NCI-H748 (cell line): ENCODE measurements at regions not wholly inside any gene's neighbourhood (a gene's known extent, or its start where the extent isn't known, plus 50 kb on each side); places are given as distances from the start of the nearest gene placed in this dataset.
A peak's percentile ranks its signal among the peaks of the same experiment; 100 is the strongest.
"Not testable (repeated sequence)": the region's sequence is repeated elsewhere in the genome, so short reads cannot be mapped to it uniquely, and the experiment has no call there.

ENCODE experiments used
- DNase-seq: peaks from one replicate; lab custom pipeline; 2025; ENCODE audit not compliant: unreplicated experiment; lab: John Stamatoyannopoulos, UW

DNA sequence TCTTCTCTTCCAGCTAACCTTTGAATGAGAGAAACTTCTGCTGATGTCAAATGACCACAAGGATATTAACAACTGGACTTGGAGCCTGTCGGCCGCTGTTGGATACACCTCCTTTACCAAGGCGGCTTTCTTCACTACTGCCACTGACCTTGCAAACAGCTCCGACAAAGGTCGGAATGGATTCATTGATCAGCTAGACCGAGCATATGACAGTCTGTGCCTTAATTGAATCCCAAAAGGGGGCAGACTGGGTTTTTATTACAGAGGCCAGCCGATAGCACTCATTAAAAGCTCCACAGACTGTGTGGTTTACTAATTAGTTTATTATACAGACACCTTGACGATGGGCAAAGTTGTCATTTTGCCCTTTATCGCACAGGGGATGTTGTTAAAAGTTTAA lies 394.5 kb downstream of the RERGL start:
- DNase-seq = no peak

DNA sequence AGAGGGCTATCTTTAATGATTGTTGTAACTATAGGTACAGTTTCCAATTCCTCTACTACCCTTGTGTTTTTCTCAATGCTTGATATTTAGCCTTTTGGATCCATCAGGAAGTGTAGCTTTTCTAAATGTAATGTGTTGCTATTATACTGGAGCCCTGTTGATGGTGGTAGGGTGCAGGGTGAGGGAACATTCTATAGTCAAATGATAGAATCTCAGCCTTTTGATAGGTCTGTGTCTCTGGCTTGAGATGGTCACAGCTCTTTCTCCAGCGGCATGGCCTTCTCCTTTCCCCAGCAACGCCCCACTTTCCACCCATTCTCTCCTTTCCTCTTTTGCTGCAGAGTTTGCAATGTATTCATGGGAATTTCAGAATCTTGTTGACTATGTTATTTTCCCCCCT lies 398.6 kb downstream of the RERGL start:
- no peak for DNase-seq

DNA sequence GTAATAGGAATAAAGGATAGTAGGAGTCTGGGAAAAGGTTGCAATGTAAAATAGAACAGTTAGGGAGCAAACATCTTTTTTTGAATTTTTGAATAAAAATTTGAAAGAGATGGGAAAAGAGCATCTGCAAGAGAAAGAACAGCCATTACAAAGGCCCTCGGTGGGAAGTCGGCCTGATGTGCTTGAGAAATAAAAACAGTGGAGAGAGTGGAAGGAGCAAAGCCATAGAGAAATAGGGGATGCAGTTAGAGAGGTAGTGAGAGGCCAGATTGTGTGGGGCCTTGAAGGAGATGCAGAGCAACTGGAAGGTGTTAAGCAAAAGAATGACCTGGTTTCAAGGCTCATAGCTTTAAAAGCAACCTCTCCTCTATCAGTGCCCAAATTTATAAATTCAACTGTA lies 409.8 kb downstream of the RERGL start:
- DNase-seq = no peak

DNA sequence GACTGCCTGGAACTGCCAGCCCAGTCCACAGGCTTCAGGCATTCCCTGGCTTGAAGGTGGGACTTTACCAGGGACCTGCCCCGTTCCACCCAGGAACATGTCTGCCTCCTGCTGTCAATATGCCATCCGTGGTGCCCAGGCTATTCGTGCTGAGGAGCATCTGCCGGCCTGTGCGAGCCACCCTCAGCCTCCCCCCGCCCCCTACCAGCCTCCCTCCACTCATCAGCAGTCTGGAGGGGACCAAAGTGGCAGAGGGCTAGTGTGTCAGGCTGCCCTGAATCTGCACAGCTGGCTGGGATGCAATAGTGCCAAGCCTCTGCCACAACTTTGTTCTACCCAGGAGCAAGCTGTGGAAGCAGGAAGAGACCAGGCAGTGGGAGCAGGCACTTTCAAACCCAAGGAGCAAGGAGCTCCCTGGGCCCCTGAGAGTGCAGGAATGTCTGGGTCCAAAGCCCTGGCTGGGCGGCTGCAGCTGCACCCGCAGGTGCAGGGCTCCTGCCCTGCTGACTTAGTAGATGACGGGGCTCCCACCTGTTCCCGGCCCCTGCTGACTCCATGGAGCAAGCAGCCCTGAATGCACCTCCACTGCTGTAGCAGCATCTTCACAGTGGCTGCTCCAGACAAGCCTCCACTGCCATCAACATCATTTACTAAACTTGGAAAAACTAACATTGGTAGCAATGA lies 423.2 kb downstream of the RERGL start:
- DNase-seq = no peak

DNA sequence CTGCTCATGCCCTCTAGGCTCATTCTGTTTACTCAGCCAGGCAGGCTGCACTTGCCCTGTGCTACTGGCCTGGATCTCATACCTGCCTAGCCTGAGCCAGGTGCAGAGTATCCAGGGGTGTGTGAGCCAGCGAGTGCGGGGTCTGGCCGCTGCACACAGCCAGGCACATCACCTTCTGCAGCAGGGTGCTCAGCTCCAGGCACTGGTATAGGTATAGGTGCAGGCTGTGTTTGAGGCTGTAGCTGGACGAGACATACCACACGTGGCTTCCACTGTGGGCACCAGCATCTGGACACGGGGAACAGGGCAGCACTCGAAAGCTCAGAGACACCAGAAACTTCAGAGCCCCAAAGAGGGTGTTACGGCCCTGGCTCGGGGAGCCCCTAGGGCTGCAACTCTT lies 424.2 kb downstream of the RERGL start:
- no peak for DNase-seq

DNA sequence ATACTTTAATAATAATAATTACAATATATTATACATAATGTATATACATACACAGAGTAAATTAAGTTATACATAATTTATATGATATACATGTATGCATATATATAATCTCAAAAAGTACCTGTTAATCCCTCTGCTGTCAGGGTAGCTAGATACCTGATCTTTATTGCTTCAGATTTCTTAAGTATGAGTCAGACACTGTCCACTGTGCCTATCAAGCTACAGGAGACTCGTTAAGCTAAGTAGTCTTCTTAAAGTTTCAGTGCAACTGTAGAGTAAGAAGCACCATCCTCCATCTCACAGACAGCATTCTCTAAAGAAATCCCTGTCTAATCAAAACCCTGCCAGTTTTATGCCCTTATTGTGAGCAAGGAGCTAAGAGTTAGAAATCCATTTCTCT lies 428.7 kb downstream of the RERGL start:
- no peak for DNase-seq

DNA sequence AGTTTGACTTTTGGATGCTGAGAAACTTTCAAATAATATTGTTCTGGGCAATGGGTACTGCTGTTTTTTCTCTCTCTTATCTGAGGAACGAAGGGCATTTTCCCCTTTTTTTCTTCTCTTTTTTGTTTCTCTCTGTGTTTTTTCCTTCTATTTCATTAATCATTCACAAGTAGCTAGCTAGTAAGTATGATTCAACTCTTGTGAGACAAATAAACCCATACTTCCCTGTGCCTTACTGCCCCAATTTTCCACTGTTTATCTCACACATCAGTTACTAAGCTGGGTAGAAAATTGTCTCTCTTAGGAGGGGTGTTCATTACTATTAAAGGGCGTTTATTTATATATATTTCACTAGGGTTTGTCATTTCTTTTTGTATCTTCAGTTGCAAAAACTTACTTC lies 437.6 kb downstream of the RERGL start:
- DNase-seq = no peak

DNA sequence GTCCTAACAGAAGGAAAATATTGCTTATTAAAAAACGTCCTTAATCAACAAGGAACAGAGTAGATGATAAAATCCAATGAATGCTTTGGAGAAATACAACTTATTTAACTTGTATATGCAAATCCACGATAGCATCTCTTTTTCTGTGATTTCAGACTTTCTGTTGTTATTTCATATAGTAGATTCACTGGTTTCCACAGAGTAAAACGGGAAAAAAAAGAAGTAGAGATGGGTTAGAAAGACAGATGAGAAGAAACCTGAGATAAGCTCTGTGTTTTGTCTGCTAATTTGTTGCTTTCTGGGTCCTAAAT lies 447.7 kb downstream of the RERGL start:
- DNase-seq = no peak

DNA sequence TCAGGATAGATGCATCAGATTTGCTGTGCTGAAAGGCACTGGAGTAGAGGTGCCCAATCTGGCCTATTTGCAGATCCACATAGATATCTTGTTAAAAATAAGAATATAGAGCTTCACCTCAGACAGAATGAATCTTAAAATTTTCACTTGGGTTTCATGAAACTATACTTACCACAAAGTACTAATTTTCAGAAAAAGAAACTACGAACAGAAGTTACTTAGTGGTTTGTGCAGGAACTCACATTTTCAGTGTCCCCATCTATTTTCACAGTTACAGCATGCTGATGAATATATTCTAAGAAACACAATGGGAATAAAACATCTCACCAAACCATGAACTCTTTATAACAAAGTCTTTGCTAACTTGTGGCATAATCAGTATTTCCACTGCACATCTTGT lies 449.4 kb downstream of the RERGL start:
- DNase-seq = no peak

DNA sequence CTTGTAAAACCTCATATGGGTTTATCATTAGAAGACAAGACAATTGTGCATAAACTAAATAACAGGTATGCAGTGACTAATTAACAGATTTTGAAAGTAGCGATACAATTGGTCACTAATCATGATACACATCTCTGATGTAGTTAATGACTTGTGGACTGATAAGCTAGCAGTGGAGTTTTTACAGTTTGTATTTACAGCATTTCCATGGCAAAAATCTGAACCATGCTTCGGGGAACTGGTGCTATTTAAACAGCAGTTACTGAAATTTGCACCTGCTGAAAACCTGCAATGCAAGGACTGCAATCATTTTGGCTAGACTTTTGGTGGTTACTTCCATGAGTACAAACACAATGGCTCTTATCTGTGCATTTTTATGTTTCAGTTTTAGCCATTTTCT lies 471.2 kb downstream of the RERGL start:
- DNase-seq = no peak

DNA sequence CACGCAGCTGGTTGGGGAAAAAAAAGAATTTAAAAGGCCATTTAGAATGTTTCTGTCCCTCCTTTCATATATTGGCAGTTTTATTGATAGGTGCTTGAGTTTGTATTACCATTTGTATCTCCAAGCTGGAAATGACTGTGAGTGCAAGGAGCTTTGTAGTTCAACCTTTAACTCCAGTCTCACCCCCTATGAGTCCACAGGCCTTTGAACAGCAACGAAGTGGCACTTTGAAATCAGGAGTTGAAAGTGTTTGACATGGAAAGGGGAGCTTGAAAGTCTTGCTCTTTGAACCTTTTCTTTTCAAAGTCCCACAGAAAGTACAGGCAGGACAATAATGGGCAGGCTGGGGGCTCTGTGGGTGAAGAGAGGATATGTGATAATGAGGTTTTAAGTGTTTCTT lies 480.3 kb downstream of the RERGL start:
- no peak for DNase-seq

DNA sequence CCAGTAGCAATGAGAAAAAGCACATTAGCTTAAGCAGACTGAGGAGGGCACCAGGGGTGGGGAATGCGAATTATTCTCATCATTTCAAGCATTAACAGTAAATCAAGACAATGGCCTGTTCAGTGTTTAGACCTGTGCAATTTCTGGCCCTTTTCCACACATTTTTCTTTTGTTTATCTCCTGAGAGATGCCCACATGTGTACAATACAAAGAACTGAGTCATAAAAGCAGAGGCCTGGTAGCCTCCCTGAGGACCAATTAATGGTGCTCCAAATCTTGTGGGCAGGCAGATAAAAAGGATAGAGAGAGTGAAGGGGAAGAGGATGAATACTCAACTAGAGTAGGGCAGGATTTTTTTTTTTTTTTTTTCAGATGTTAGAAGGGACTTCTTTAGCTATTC lies 480.8 kb downstream of the RERGL start:
- DNase-seq = peak; percentile 61

DNA sequence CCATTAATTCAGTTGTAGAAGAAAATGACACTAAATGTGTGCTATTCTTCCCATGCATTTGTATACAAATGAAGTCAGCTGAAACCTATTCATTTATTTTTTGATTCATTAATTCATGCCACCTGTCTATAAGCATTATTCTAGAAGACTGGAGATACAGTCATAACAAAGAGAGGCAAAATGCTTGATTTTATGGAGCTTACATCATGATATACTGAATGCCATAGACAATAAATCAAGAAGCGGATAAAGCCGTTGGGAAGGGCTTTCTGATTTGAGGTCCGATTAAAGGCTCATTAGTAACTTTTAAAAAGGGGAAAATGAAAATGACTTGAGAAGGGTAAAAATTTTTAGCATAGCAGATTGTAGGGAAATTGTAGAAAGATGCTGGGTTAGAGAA lies 494.9 kb downstream of the RERGL start:
- DNase-seq = no peak

DNA sequence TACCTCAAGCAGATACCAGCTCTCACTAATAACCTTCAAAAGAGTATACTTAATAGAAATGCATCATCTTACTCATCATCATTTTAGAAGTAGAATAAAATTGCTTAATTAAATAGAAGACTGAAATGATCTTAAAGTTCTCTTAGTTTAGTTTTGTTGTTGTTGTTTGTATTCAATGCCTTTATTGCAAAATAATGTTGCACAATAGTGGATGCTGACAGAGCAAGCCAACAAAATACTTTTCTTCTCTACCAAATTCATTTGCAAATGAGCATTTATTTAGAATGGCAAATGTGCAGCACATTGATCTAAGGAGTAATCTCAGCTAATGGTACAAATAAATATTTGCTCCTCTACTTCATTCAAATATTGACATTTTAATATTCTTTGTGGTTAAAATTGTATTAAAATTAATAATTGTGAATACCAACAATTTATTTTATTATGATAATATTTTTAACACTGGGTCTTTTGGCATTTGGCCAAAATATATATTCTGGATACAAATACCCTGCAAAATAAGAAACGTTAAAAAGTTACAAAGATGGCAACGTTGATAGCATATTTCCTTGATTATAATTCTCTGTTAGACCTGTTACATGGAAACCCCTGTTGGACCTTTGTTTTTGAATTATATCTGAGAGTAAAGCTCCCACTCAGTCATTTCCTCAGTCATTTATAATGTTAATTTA lies 496.1 kb downstream of the RERGL start:
- no peak for DNase-seq

DNA sequence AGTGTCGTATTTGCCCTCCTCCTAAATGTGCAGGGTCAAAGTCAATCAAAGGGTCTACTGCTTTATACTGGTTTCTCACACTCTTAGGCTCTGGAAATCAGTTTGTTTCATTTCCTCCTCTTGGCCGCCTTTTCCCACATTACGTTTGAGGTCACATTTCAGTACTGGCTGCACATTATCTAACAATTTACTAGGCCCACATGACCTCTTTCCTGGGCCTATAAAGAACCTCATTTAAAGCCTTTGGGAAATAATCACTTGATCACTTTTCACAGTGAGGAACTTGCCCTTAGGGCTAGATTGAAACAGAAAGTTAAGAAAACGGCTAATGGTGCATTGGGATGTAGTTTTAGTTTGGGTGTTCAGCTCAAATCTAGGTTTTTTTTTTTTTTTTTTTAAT lies 497.5 kb downstream of the RERGL start:
- DNase-seq = no peak

DNA sequence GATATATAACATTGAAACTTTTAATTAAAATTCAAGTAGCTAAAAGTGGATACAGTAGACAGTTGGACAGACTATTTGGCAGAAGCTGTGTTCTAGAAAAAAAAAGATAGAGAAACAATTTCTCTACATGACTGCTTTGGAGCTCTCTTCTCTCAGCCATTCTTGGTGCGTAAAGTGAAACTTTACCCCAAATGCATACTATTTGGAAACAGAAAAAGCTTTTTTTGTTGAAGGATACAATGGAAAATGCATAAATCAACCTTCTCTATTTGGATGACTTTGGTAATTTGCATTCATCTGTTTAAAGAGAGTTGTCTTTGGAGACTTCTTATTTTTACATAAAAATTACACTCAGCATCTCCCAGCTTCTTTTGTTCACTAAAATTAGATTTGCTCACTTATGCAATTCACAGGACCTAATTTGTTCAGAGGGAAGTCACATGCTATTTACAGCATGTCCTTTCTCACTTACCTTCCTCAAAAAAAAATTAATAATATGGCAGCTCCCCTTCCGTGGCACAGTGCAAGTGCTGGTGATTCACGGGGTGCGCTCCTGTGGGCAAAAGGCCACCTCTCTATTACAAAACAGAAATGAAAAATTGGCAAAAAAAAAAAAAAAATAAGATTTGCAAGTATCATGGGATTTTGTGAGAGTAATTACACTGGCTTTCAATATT lies 498.9 kb downstream of the RERGL start:
- no peak for DNase-seq

DNA sequence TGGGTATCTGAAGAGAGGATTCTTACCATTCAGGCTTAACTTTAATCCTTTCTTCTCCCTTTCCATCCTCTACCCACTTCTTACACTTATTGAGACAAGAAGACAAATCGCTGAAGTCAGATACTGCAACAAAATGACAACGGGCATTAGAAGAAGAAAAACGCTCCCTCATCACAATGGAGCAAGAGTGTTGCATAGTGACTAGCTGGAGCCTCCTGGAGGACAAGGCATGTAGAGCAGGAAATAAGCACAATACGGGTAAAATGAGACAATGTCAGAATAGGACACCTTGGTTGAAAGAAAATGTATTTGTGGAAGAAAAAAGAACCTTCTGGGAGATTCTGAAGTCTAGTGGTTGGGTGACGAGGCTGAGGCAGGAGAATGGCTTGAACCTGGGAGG lies 501.0 kb downstream of the RERGL start:
- DNase-seq = peak; percentile 81

DNA sequence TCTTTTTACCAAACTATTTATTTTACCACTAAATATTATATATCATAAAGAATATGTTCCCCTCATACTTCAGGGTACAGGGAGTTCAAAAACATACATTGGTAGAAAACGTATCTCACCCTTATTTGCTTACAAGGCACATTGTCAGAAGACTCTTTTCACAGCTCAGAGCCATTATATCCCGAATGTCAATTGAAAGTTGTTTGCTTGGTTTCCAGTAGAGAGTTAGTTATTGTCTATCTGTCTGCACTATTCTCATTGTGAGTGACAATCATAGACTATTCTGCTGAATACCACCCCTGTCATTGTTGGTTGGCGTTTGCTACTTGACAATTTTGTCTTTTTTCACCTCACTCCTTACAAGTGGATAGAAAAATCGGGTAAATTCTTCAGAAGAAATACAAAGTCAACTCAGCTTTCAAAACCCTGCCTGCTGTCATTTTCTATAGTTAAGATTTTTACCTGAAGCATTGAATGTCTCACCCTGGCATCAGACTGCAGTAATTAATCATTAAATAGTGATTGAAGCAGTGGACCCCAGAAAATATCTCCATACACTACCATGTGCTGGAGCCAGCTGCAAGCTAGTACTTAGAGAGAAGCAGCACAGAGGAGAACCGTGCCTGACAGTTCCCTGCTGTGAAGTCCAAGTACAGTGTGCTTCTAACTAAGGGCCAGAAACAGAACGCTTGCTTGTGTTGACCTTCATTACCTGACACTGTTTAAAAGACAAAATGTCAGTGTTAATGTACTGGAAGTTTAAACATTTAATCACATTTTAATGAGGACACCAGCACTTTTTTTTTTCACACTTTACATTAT lies 510.6 kb downstream of the RERGL start:
- peak; percentile 82 for DNase-seq

DNA sequence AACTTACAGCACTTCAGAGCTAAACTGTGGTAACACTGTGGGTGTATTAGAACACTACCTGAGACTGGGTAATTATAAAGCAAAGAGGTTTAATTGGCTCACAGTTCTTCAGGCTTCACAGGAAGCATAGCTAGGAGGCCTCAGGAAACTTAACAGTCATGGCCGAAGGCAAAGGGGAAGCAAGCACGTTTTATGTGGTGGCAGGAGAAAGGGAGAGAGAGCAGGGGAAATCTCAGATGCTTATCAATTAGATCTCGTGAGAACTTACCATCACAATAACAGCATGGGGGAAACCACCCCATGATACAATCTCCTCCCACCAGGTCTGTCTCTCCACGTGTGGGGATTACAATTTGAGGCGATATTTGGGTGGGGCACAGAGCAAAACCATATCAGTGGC lies 512.6 kb downstream of the RERGL start:
- no peak for DNase-seq

DNA sequence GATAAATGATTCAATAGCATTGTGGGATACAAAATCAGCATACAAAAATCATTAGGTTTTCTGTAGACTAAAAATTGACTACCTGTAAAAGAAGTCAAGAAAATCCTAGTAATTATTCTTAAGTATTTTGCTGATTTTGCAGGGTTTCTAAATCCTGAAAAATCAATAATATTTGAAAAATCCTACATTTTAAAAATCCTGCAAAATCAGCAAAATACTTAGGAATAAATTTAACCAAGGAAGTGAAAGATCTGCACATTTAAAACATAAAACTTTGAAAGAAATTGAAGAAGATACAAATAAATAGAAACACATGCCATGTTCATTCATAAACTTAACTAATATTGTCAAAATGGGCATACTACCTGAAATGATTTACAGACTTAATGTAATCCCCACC lies 517.7 kb downstream of the RERGL start:
- no peak for DNase-seq

DNA sequence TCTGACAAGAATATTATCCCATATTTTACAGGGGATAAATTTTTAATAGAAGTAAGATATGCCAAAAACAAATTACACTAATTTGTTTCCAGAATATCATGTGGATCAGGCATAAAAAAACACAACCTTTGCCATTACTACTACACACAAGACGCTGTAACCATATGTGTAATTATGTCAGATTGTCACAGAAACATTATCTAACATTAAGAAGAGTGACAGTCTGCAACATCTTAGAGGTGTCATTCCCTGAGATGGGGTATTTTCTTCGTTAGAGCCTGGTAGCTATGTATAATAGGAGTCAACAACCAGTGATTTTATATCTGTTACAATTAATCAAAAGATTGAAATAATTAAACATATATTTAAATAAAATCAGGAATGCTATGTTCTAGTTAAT lies 518.9 kb downstream of the RERGL start:
- no peak for DNase-seq

DNA sequence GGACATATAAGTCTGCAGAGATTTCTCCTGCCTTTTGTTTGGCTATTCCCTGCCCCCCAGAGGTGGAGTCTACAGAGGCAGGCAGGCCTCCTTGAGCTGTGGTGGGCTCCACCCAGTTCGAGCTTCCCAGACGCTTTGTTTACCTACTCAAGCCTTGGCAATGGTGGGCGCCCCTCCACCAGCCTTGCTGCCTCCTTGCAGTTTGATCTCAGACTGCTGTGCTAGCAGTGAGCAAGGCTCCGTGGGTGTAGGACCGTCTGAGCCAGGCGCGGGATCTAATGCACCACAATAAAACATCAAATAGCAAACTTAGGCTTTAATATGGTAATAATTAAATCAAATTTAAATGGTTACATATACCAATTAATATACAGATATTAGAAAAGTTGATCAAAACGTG lies 525.4 kb downstream of the RERGL start:
- DNase-seq = not testable (repeated sequence)
